Jurkat, Clone E6-1 (cell line): ENCODE measurements at regions not wholly inside any gene's neighbourhood (a gene's known extent, or its start where the extent isn't known, plus 50 kb on each side); places are given as distances from the start of the nearest gene placed in this dataset.
A peak's percentile ranks its signal among the peaks of the same experiment; 100 is the strongest.
"Not testable (repeated sequence)": the region's sequence is repeated elsewhere in the genome, so short reads cannot be mapped to it uniquely, and the experiment has no call there.

Experiments
- DNase-seq: peaks from one replicate; pipeline ENCODE4 v3.0.0-alpha.2; 2011; ENCODE audit warnings: low read depth, low spot score
- H3K4me3 ChIP-seq: 2 replicates; pipeline ENCODE4 v1.5.1; 2011; ENCODE audit warnings: mild to moderate bottlenecking, low read length, control low read depth, moderate library complexity

- peak overlapping the region; percentile 46 for H3K4me3 ChIP-seq
- not testable (repeated sequence) for DNase-seq
These were observed 108.2 kb downstream of the SPATA31A1 start for GRCh38 chr9:39463696-39464095.

GRCh38 chr9:39464122-39464777 lies 108.8 kb downstream of the SPATA31A1 start:
- DNase-seq, result peak; percentile 69
- peak overlapping the region; percentile 46 for H3K4me3 ChIP-seq

- not testable (repeated sequence) for DNase-seq, H3K4me3 ChIP-seq
These were observed 119.0 kb downstream of the SPATA31A1 start for GRCh38 chr9:39474499-39474898.

GRCh38 chr9:39483073-39483472 lies 127.6 kb downstream of the SPATA31A1 start:
- DNase-seq, H3K4me3 ChIP-seq: not testable (repeated sequence)

- not testable (repeated sequence) for DNase-seq, H3K4me3 ChIP-seq
These were observed 128.4 kb downstream of the SPATA31A1 start for GRCh38 chr9:39483880-39484279.

GRCh38 chr9:39484292-39484691 lies 128.8 kb downstream of the SPATA31A1 start:
- not testable (repeated sequence) for DNase-seq, H3K4me3 ChIP-seq

GRCh38 chr9:39487477-39487876 lies 132.0 kb downstream of the SPATA31A1 start:
- not testable (repeated sequence) for H3K4me3 ChIP-seq

GRCh38 chr9:39496248-39496647 lies 140.8 kb downstream of the SPATA31A1 start:
- DNase-seq, result not testable (repeated sequence)

More at GRCh38 chr9:39487477-39487876, 132.0 kb downstream of the SPATA31A1 start:
- not testable (repeated sequence) for DNase-seq

GRCh38 chr9:39503178-39503577 lies 147.7 kb downstream of the SPATA31A1 start:
- not testable (repeated sequence) for H3K4me3 ChIP-seq, DNase-seq

More at GRCh38 chr9:39496248-39496647, 140.8 kb downstream of the SPATA31A1 start:
- H3K4me3 ChIP-seq, result not testable (repeated sequence)

GRCh38 chr9:39527387-39528029 lies 172.0 kb downstream of the SPATA31A1 start:
- H3K4me3 ChIP-seq, DNase-seq: not testable (repeated sequence)

- H3K4me3 ChIP-seq, DNase-seq: not testable (repeated sequence)
These were observed 177.1 kb downstream of the SPATA31A1 start for GRCh38 chr9:39532597-39532996.

GRCh38 chr9:39533001-39533762 lies 177.7 kb downstream of the SPATA31A1 start:
- not testable (repeated sequence) for H3K4me3 ChIP-seq, DNase-seq

- DNase-seq, H3K4me3 ChIP-seq: not testable (repeated sequence)
These were observed 178.5 kb downstream of the SPATA31A1 start for GRCh38 chr9:39533763-39534548.

- not testable (repeated sequence) for DNase-seq, H3K4me3 ChIP-seq
These were observed 179.4 kb downstream of the SPATA31A1 start for GRCh38 chr9:39534897-39535296.

- H3K4me3 ChIP-seq, DNase-seq: not testable (repeated sequence)
These were observed 186.7 kb downstream of the SPATA31A1 start for GRCh38 chr9:39542157-39542556.

- not testable (repeated sequence) for DNase-seq
These were observed 189.6 kb downstream of the SPATA31A1 start for GRCh38 chr9:39545079-39545478.

GRCh38 chr9:39550573-39550972 lies 195.1 kb downstream of the SPATA31A1 start:
- not testable (repeated sequence) for H3K4me3 ChIP-seq, DNase-seq

More at GRCh38 chr9:39545079-39545478, 189.6 kb downstream of the SPATA31A1 start:
- not testable (repeated sequence) for H3K4me3 ChIP-seq

GRCh38 chr9:39551544-39551943 lies 196.1 kb downstream of the SPATA31A1 start:
- not testable (repeated sequence) for DNase-seq, H3K4me3 ChIP-seq
